ENCODE measurements at regions not wholly inside any gene's neighbourhood (a gene's known extent, or its start where the extent isn't known, plus 50 kb on each side); places are given as distances from the start of the nearest gene placed in this dataset.
"Not testable (repeated sequence)": the region's sequence is repeated elsewhere in the genome, so short reads cannot be mapped to it uniquely, and the experiment has no call there.

DNA sequence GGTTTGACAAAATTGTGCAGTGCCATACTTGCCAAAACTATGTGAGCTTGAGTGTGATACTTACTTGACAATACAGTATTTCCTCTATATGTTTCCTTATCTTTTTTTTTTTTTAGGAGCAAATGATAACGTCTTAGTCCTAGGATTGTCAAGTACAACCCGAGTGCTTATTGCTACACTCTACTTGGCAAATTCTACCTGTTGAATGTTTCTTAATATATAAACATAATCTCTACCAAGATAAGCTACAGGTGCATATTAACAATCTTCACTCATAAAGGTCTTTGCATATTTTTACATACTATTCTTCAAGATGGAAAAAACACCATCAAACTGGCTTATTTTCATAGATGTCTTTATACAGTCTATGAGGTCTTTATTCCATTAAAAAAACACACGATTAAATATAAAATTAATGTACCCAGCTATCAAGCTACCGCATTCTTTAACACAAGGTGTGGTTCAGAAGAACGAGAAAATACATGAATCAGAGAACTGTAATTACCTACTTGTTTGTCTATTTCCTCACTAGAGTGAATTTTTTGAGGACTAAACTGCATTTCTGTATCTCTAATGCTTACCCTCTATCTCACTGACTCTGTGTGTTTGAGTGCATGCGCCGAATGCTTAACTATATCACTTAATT, 76.1 kb upstream of the PDSS1 start:
- DNase-seq: no peak

- peak; percentile 49 for DNase-seq
These were observed 75.4 kb upstream of the PDSS1 start for GRCh38 chr10:26621889-26622711.

GRCh38 chr10:26622891-26623290, 74.6 kb upstream of the PDSS1 start:
- no peak for DNase-seq

GRCh38 chr10:26624006-26624405, 73.5 kb upstream of the PDSS1 start:
- DNase-seq: no peak

GRCh38 chr10:26626066-26626465, 71.4 kb upstream of the PDSS1 start:
- no peak for DNase-seq

GRCh38 chr10:26627324-26627723, 70.2 kb upstream of the PDSS1 start:
- DNase-seq: no peak

DNA sequence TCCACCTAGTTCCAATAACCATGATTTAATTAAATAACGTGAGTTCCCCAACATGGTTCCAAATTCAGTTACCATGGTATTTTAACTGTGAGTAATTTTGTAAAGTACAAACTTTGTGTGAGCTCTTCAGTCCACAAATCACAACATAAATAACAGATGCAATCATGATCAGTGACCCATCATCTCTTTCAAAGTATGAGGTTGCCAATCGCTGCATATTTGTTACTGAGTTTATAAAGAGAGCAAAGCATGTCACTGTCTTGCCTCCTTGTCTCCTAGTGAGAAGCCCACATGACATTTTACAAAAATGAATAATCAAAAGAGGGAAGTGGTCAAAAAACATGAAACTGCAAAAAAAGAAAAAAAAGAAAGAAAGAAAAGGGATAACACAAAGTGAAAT, 69.1 kb upstream of the PDSS1 start:
- no peak for DNase-seq

GRCh38 chr10:26632171-26632570, 65.3 kb upstream of the PDSS1 start:
- not testable (repeated sequence) for DNase-seq

DNA sequence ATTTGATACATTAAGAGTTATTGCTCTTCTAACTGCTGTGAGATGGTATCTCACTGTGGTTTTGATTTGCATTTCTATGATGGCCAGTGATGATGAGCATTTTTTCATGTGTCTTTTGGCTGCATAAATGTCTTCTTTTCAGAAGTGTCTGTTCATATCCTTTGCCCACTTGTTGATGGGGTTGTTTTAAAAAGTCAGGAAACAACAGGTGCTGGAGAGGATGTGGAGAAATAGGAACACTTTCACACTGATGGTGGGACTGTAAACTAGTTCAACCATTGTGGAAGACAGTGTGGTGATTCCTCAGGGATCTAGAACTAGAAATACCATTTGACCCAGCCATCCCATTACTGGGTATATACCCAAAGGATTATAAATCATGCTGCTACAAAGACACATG, 63.4 kb upstream of the PDSS1 start:
- not testable (repeated sequence) for DNase-seq

GRCh38 chr10:26637521-26638275, 59.8 kb upstream of the PDSS1 start:
- DNase-seq: no peak

DNA sequence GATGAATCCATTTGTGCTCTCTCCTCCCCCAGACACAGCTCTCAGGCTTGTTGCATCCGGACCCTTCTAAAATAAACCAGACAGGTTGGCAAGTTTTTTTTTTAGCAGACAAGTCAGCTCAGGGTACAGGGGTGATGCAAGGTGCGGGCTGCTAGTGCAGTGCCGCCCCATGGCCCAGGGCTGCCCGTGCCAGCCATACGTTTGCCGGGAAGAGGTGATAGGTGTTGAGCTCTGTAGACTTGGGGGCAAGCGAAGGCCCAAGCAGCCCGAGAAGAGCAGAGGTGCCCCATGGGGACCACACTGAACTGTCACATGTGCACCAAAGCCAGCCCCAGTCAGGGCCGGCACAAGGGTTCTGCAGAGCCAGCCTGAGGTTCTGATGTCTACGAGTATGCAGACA, 57.1 kb upstream of the PDSS1 start:
- DNase-seq: no peak

GRCh38 chr10:26642896-26643653, 54.4 kb upstream of the PDSS1 start:
- DNase-seq: peak; percentile 18

DNA sequence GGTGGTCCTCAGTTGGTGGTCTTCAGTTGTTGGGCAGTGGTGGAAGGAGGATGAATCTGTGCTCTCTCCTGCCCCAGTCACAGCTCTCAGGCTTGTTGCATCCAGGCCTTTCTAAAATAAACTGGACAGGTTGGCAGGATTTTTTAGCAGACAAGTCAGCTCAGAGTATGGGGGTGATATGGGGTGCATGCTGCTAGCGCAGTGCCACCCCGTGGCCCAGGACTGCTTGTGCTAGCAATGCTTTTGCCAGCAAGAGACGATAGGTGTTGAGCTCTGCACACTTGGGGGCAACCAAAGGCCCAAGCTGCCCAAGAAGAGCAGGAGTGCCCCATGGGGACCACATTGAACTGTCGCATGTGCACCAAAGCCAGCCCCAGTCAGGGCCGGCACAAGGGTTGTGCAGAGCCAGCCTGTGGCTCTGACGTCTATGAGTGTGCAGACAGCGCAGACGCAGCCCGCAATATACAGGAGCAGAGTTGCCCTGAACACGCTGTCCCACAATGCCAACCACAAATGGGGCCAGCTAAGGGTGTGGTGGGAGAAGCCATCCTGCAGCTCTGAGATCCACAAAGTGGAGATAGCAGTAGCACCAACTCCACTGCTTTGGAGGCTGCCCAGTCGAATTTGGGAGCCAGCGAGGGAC, 49.8 kb upstream of the PDSS1 start:
- no peak for DNase-seq

All from CD4-positive, alpha-beta T cell treated with Interleukin-17A for 4 hours (primary cell).